ENCODE measurements at regions not wholly inside any gene's neighbourhood (a gene's known extent, or its start where the extent isn't known, plus 50 kb on each side); places are given as distances from the start of the nearest gene placed in this dataset.

DNA sequence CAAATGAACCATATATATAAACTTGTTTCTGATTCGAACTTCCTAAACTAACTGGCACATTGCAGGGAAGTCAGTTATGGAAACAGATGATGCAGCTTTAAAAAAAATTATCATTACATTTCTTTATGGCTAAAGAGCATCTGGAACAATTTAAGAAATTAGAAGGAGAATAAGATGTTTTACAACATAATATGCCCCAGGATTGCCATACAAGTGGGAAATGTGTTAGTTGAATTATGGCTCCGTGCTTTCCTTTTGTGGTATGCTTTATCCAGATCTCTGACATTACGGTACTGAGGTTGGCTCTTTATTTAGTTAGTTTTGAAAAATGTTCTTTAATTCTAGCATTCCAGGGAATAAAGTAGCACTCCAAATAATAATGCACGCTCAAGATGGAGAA lies 343.0 kb upstream of the ZFP64 start:
- peak; percentile 27; the same call in 1 of the 2 replicates for TF ChIP-seq POLR2AphosphoS5 (IDR thresholded peaks at IDR 0.05; ENCODE audit: borderline replicate concordance, low read depth, low read length)
- no peak for TF ChIP-seq EZH2 (IDR thresholded peaks at IDR 0.05)
- no peak for TF ChIP-seq FOXP2 (optimal IDR thresholded peaks at IDR 0.05; ENCODE audit: control extremely low read depth, extremely low read length, insufficient read depth)

All from SK-N-MC (cell line).